Suprapubic skin (tissue), 4 donors: ENCODE measurements at regions not wholly inside any gene's neighbourhood (a gene's known extent, or its start where the extent isn't known, plus 50 kb on each side); places are given as distances from the start of the nearest gene placed in this dataset.
A peak's percentile ranks its signal among the peaks of the same experiment; 100 is the strongest.

ENCODE experiments used
- DNase-seq, 2 donors: peaks; one replicate each; pipeline ENCODE4 v3.0.0-alpha.2; 2019; ENCODE audit warnings: low spot score in 2 of 2
- H3K27ac ChIP-seq: fragments of 200-600 bp; sonication (generic); one replicate; pipeline ENCODE4 v1.5.1; 2019
- H3K27me3 ChIP-seq: fragments of 200-600 bp; sonication (generic); one replicate; pipeline ENCODE4 v1.5.1; 2019
- H3K36me3 ChIP-seq: fragments of 200-600 bp; sonication (generic); one replicate; pipeline ENCODE4 v1.5.1; 2019
- H3K4me1 ChIP-seq: fragments of 200-600 bp; sonication (generic); one replicate; pipeline ENCODE4 v1.5.1; 2019
- H3K4me3 ChIP-seq: fragments of 200-600 bp; sonication (generic); one replicate; pipeline ENCODE4 v1.5.1; 2019; ENCODE audit warnings: mild to moderate bottlenecking
- H3K9me3 ChIP-seq: fragments of 200-600 bp; sonication (generic); one replicate; pipeline ENCODE4 v1.5.1; 2019
- CTCF ChIP-seq, 2 donors: fragments of 200-600 bp in 1 of 2; fragments of 450-650 bp in 1 of 2; sonication (generic) in 1 of 2; IDR thresholded peaks; one replicate each; pipeline ENCODE4 v1.5.1; 2016 to 2019; ENCODE audit warnings: antibody characterized with exemption in 2 of 2, mild to moderate bottlenecking in 1 of 2, moderate library complexity in 1 of 2
- EP300 ChIP-seq: sonication (generic); formaldehyde crosslinking; IDR thresholded peaks from one replicate; pipeline ENCODE4 v1.6.1; 2017; ENCODE audit warnings: antibody characterized with exemption
- POLR2A ChIP-seq, 2 donors: fragments of 450-650 bp; IDR thresholded peaks; one replicate each; pipeline ENCODE4 v1.6.1; 2017; ENCODE audit warnings: antibody characterized with exemption in 2 of 2, mild to moderate bottlenecking in 2 of 2, moderate library complexity in 2 of 2
- POLR2AphosphoS5 ChIP-seq, 3 donors: sonication (generic); formaldehyde crosslinking; IDR thresholded peaks; one replicate each; pipeline ENCODE4 v1.6.1; 2017; ENCODE audit warnings: antibody characterized with exemption in 3 of 3
- WGBS: methylation state at CpG from one replicate; pipeline ENCODE4 v1.1.5; 2018; 5-methylcytosine and 5-hydroxymethylcytosine counted together

- Histone ChIP-seq H3K4me1 (peaks cover 21% of the 10 kb centered on the region), H3K4me3 (no peak overlapping the region), H3K36me3 (no peaks in the 10 kb centered on the region), H3K27me3 (no peaks in the 10 kb centered on the region), H3K9me3 (no peaks in the 10 kb centered on the region), H3K27ac (peak overlapping the region; percentile 4)
- peak in 1 of 2 donors; percentile 74 for DNase-seq
- WGBS: 53% methylated on average over 9 of the region's 9 CpGs
- no peak for TF ChIP-seq CTCF (IDR thresholded peaks at IDR 0.05)
- TF ChIP-seq POLR2A (IDR thresholded peaks at IDR 0.05): no peak
- TF ChIP-seq POLR2AphosphoS5 (IDR thresholded peaks at IDR 0.05): no peak
- TF ChIP-seq EP300: no peak
Measured at GRCh38 chr12:67430708-67431335, 161.7 kb downstream of the CAND1 start.

- no peaks in the 10 kb centered on the region for H3K9me3 ChIP-seq
- H3K4me3 ChIP-seq: no peak overlapping the region
- peaks cover 22% of the 10 kb centered on the region for H3K4me1 ChIP-seq
- no peak for DNase-seq
- WGBS: 54% methylated on average over 6 of the region's 6 CpGs
- TF ChIP-seq CTCF (IDR thresholded peaks at IDR 0.05): no peak
- no peak for TF ChIP-seq POLR2AphosphoS5 (IDR thresholded peaks at IDR 0.05)
- no peak for TF ChIP-seq EP300
- TF ChIP-seq POLR2A (IDR thresholded peaks at IDR 0.05): no peak
- no peaks in the 10 kb centered on the region for H3K36me3 ChIP-seq
- no peaks in the 10 kb centered on the region for H3K27me3 ChIP-seq
- peak overlapping the region; percentile 4 for H3K27ac ChIP-seq
Measured at GRCh38 chr12:67431411-67432020, 162.4 kb downstream of the CAND1 start.

DNA sequence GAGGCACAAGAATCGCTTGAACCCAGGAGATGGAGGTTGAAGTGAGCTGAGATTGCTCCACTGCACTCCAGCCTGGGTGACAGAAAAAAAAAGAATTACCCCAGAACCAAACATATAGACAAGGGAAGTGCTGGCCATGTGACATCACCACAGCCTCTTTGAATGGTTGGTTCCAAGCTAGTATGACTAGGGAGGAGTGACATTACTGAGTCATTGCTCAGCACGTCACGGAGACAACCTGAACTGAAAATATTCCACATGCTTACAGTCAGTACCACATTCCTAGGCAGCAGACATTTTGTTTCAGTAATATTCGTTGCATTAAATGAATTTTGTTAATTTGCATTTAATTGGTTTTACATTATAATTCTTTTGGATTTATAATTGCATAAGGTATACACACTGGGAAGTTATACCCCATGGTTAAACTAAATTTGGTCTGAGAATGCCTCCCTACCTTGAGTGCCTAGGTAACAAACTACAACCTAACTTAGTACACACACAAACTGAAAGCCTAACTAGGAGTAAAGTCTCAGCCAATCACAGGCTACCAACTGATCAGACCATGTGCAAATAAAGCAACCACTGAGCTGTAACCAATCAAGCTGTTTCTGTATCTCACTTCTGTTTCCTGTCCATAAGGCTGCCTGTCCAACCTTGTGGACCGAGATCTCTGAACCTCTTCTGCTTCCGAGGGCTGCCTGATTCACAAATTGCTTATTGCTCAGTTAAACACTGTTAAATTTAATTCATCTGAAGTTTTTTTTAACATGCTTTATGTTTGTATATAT is 164.4 kb downstream of the CAND1 start:
- peak overlapping the region; percentile 76 for H3K27ac ChIP-seq
- H3K9me3 ChIP-seq: no peaks in the 10 kb centered on the region
- H3K4me1 ChIP-seq: peaks cover 22% of the 10 kb centered on the region
- no peak for TF ChIP-seq POLR2A (IDR thresholded peaks at IDR 0.05)
- no peak for TF ChIP-seq POLR2AphosphoS5 (IDR thresholded peaks at IDR 0.05)
- no peak for TF ChIP-seq EP300
- no peak for TF ChIP-seq CTCF (IDR thresholded peaks at IDR 0.05)
- DNase-seq: no peak
- H3K4me3 ChIP-seq: no peak overlapping the region
- no peaks in the 10 kb centered on the region for H3K27me3 ChIP-seq
- H3K36me3 ChIP-seq: no peaks in the 10 kb centered on the region
- 78% methylated on average over 6 of the region's 6 CpGs for WGBS

GRCh38 chr12:67434671-67435370 is 165.7 kb downstream of the CAND1 start:
- TF ChIP-seq POLR2A (IDR thresholded peaks at IDR 0.05): no peak
- no peak for TF ChIP-seq CTCF (IDR thresholded peaks at IDR 0.05)
- TF ChIP-seq POLR2AphosphoS5 (IDR thresholded peaks at IDR 0.05): no peak
- TF ChIP-seq EP300: no peak
- H3K27ac ChIP-seq: peak overlapping the region; percentile 76
- peaks cover 22% of the 10 kb centered on the region for H3K4me1 ChIP-seq
- 39% methylated on average over 3 of the region's 3 CpGs for WGBS
- DNase-seq: no peak
- H3K27me3 ChIP-seq: no peaks in the 10 kb centered on the region
- no peak overlapping the region for H3K4me3 ChIP-seq
- H3K36me3 ChIP-seq: no peaks in the 10 kb centered on the region
- H3K9me3 ChIP-seq: no peaks in the 10 kb centered on the region
